ENCODE measurements at regions not wholly inside any gene's neighbourhood (a gene's known extent, or its start where the extent isn't known, plus 50 kb on each side); places are given as distances from the start of the nearest gene placed in this dataset.

DNA sequence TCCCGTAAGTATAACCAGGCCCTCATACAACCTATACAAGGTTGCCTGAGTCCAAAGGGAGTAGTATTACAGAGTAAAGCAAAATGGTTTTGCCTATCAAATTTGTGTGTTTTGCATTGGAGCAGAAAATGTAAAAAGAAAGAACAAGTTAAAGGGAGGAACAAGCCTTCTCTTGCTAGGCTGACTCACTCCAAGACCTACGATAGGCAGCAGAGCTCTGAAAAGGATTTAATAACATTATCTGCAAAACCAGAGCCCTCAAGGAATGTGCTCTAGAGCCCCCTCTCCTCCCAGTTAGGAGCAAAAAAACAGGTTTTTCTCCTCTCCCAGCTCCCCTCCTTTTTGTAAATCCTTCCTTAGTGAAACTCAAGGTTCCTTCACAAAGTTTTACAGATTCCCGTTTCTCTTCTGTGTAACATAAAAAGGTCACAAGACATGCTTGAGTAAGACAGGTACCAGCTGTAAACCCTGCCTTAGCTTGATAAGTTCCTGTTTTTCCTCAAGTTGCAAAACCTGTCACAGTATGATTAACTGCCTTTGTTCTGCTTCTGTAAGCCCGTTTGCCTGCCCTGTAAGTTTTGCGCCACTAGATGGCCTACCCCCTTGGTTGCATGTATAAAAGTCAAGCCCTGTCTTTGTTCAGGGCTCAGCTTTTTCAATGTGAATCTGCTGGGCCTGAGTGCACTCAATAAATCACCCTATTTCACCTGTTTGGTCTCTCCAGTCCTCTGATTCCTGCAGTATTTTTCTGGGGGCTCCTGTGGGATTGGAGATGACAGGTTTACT lies 498.2 kb downstream of the KCNA4 start:
- TF ChIP-seq, protein P1, sequence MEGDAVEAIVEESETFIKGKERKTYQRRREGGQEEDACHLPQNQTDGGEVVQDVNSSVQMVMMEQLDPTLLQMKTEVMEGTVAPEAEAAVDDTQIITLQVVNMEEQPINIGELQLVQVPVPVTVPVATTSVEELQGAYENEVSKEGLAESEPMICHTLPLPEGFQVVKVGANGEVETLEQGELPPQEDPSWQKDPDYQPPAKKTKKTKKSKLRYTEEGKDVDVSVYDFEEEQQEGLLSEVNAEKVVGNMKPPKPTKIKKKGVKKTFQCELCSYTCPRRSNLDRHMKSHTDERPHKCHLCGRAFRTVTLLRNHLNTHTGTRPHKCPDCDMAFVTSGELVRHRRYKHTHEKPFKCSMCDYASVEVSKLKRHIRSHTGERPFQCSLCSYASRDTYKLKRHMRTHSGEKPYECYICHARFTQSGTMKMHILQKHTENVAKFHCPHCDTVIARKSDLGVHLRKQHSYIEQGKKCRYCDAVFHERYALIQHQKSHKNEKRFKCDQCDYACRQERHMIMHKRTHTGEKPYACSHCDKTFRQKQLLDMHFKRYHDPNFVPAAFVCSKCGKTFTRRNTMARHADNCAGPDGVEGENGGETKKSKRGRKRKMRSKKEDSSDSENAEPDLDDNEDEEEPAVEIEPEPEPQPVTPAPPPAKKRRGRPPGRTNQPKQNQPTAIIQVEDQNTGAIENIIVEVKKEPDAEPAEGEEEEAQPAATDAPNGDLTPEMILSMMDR (IDR thresholded peaks at IDR 0.05; ENCODE audit: insufficient read depth, missing control alignments): no peak
- FAIRE-seq (no peak), DNase-seq (ENCODE audit: insufficient read length, low spot score) (no peak)

DNA sequence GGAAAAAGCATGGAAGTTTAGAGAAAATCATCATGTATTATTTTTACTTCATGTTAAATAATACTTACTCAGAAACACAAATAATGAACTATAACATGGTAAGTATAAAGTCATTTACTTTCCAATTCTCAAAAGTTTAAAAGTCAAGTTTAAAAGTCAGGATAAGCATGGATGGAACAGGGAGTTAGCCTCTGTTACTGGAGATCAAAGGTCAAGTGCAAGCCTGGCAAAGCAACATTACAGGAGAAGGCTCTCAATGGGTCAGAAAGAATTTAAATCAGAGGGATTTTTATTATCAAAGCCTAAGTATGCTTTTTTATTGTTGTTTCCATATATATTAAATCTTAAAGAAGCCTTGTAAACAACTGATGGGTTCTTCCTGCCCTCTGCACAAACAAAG lies 505.4 kb downstream of the KCNA4 start:
- no peak for FAIRE-seq
- DNase-seq (ENCODE audit: insufficient read length, low spot score): no peak
- TF ChIP-seq, protein P1 (IDR thresholded peaks at IDR 0.05; ENCODE audit: insufficient read depth, missing control alignments): no peak

DNA sequence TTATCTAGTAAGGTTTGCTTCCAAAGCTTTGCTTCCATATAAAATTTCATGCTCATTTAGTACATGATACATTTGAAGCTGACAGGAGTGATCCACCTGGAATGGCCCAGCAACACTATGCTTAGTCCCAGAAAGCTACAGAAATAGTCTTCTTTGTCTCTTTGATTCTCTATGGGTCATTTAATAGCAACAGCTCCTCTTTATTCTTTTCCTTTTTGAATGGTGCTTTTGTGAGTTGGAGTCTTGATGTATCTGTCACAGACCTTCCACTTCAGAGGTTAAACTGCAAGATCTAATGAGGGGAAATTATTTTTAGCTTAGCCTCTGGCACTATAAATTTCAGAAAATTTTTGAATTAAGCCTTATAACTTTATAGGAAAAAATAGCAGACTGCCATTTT lies 509.5 kb downstream of the KCNA4 start:
- FAIRE-seq: no peak
- no peak for DNase-seq (ENCODE audit: insufficient read length, low spot score)
- TF ChIP-seq, protein P1 (IDR thresholded peaks at IDR 0.05; ENCODE audit: insufficient read depth, missing control alignments): no peak

DNA sequence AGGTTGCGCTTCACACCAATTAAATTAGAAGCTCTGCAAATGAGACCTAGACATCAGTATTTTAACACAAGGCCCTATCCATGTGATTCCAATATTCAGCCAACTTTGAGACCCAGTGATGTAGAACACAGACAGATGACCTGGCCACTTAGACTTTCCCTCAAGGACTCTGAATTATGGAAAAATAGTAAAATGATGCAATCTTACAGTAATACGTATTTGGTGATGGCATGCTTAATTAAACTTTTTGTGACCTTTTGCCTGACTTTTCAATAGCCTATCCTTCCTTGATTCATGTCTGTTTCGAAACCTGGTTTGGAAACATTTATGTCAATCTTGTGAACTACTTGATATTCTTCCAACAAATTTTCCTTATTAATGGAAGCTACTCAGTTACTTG lies 521.2 kb downstream of the KCNA4 start:
- DNase-seq (ENCODE audit: insufficient read length, low spot score): no peak
- FAIRE-seq: no peak
- TF ChIP-seq, protein P1 (IDR thresholded peaks at IDR 0.05; ENCODE audit: insufficient read depth, missing control alignments): no peak

DNA sequence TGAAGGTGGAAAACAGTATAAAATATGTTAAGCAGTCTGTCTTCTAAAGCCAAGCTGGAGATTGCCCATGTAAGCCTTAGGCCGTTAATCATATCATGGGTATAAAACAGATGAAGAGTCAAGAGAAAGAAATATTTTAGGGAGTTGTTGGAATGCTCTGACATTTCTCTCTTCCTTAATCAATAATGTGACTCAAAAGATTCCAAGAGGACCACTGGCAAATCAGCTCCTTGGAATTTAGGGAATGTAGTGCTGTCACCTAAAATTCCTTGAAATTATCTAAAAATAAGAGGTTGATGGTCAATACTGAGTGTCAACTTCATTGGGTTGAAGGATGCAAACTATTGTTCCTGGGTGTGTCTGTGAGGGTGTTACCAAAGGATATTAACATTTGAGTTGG lies 525.9 kb downstream of the KCNA4 start:
- DNase-seq (ENCODE audit: insufficient read length, low spot score) (no peak), FAIRE-seq (no peak)
- TF ChIP-seq, protein P1 (IDR thresholded peaks at IDR 0.05; ENCODE audit: insufficient read depth, missing control alignments): no peak

DNA sequence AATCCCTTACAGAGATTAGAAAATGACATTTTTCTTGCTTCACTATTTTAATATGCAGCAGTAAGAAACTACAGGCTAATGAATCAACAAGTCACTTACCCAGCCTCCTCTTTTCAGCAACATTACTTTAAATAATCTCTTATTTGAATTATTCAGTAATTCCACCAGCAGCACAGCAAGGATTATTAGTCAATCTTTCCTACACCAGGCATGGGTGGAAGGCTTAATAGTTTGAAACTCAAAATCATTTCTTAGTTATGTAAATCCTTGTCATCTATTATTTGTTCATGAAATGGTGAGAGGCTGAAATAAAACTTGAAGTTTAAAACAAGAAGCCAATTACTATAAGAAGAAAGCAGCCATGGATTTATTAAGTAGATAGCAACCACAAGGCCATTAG lies 530.5 kb downstream of the KCNA4 start:
- FAIRE-seq (no peak), DNase-seq (ENCODE audit: insufficient read length, low spot score) (no peak)
- TF ChIP-seq, protein P1 (IDR thresholded peaks at IDR 0.05; ENCODE audit: insufficient read depth, missing control alignments): no peak

DNA sequence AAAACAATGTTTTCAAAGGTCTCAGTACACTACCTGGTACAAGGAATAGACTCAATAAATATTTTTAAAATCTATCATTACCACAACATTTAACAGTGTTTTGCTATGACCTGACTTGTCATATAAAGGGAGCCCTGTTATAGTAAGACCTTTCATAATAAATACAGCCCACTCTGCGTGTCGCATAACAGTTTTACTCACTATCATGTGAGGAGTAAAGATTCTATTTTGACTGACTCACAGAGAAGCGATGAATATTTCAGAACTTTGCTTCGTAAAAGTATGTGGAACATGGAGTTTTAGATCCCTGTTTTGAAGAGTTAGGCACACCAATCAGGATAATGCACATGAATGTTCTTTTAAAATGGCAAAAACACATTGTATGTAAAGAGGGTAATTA lies 531.2 kb downstream of the KCNA4 start:
- FAIRE-seq: no peak
- DNase-seq (ENCODE audit: insufficient read length, low spot score): no peak
- TF ChIP-seq, protein P1 (IDR thresholded peaks at IDR 0.05; ENCODE audit: insufficient read depth, missing control alignments): no peak

Data from D721Med (cell line).